Common myeloid progenitor, CD34-positive (primary cell): ENCODE measurements at regions not wholly inside any gene's neighbourhood (a gene's known extent, or its start where the extent isn't known, plus 50 kb on each side); places are given as distances from the start of the nearest gene placed in this dataset.
A peak's percentile ranks its signal among the peaks of the same experiment; 100 is the strongest.
"Not testable (repeated sequence)": the region's sequence is repeated elsewhere in the genome, so short reads cannot be mapped to it uniquely, and the experiment has no call there.

ENCODE experiments used
- CTCF ChIA-PET: fragments of 350-600 bp; sonication (Branson Sonifier 250); formaldehyde crosslinking; loops from one replicate; lab custom pipeline; 2021; ENCODE audit warnings: antibody characterized with exemption; lab: Charles Lee
- POLR2A ChIA-PET: fragments of 350-600 bp; sonication (Branson Sonifier 250); formaldehyde crosslinking; loops from one replicate; lab custom pipeline; 2021; ENCODE audit warnings: antibody characterized with exemption; lab: Charles Lee
- DNase-seq, 3 donors: peaks; one replicate each; pipeline versions ENCODE4 v3.0.0 to v3.0.0-alpha.2; 2013
- H3K27ac ChIP-seq, 2 experiments: 1 replicate in 1 of 2; 2 replicates in 1 of 2; pipeline ENCODE4 v1.7.0; 2013; ENCODE audit warnings: inconsistent platforms in 2 of 2, low read length in 2 of 2, mild to moderate bottlenecking in 2 of 2, low read depth in 1 of 2, moderate library complexity in 1 of 2; ENCODE audit not compliant: severe bottlenecking in 2 of 2, insufficient read depth in 1 of 2, poor library complexity in 1 of 2
- H3K27me3 ChIP-seq, 5 experiments: replicated peaks in 2 of 5; 1 replicate in 3 of 5; 2 replicates in 2 of 5; pipeline versions ENCODE4 v1.6.1 to v1.7.0; 2013; ENCODE audit warnings: low read length in 4 of 5, mild to moderate bottlenecking in 2 of 5, moderate library complexity in 2 of 5, inconsistent platforms in 1 of 5; ENCODE audit not compliant: insufficient read depth in 5 of 5, control insufficient read depth in 4 of 5
- H3K36me3 ChIP-seq, 4 experiments: 1 replicate in 2 of 4; 2 replicates in 2 of 4; pipeline versions ENCODE4 v1.6.1 to v1.7.0; 2013; ENCODE audit warnings: low read length in 3 of 4, control low read depth in 1 of 4, mild to moderate bottlenecking in 1 of 4; ENCODE audit not compliant: control insufficient read depth in 4 of 4, insufficient read depth in 4 of 4
- H3K4me1 ChIP-seq, 4 experiments: 1 replicate in 3 of 4; 2 replicates in 1 of 4; pipeline versions ENCODE4 v1.6.1 to v1.7.1; 2013; ENCODE audit warnings: low read length in 3 of 4, mild to moderate bottlenecking in 3 of 4, control low read depth in 1 of 4, inconsistent platforms in 1 of 4, moderate library complexity in 1 of 4; ENCODE audit not compliant: control insufficient read depth in 4 of 4, insufficient read depth in 4 of 4; ENCODE audit errors: control extremely low read depth in 1 of 4
- H3K4me3 ChIP-seq, 7 experiments: 1 replicate in 4 of 7; 2 replicates in 3 of 7; pipeline versions ENCODE4 v1.5.1 to v1.7.0; 2013; ENCODE audit warnings: mild to moderate bottlenecking in 7 of 7, low read length in 6 of 7, moderate library complexity in 6 of 7, inconsistent platforms in 2 of 7, low read depth in 2 of 7, control low read depth in 1 of 7; ENCODE audit not compliant: insufficient read depth in 4 of 7, control insufficient read depth in 1 of 7; ENCODE audit errors: extremely low read depth in 1 of 7
- H3K9me3 ChIP-seq, 5 experiments: 1 replicate in 4 of 5; 2 replicates in 1 of 5; pipeline versions ENCODE4 v1.6.1 to v1.7.1; 2013; ENCODE audit warnings: low read length in 4 of 5, mild to moderate bottlenecking in 2 of 5, inconsistent platforms in 1 of 5, low read depth in 1 of 5, moderate library complexity in 1 of 5; ENCODE audit not compliant: control insufficient read depth in 4 of 5, insufficient read depth in 2 of 5; ENCODE audit errors: control extremely low read depth in 1 of 5
- WGBS: methylation state at CpG from one replicate; pipeline ENCODE4 v1.1.5; 2013; ENCODE audit not compliant: insufficient coverage; 5-methylcytosine and 5-hydroxymethylcytosine counted together

DNA sequence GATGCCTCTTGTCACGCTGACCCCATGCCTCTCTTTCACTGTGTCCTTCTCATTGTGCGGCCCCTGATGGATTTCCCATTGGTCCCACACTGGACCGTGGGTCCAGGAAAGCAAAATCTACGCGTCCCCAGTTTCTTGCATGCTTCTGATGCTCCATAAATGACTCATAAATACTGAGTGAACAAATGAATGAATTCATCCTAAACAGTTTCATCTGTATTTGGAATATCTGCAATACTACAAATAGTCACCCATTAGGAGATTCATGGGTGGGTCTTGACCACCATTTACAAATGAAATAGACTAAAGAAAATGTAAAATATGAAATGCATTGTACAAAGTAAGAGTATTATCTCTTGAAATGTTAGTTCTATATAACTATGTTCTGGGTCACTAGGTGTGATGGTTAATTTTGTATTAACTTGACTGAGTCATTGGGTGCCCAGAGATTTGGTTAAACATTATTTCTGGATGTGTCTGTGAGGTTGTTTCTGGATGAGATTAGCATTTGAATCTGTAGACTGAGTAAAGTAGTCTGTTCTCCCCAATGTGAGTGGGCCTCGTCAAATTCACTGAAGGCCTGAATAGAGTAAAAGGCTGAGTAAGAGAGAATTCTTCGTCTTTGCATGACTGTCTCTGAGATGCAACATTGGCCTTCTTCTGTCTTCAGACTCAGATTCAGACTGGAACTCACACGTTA, 448.7 kb downstream of the PREX1 start:
- ChIA-PET CTCF (interaction anchor here (1.2 kb wide), 1 partner anchor 26 kb away, joined by 3 read pairs; no protein-coding TSS in a partner anchor), POLR2A (no interaction called here)
- no peaks in the 10 kb centered on the region for H3K36me3 ChIP-seq
- H3K4me1 ChIP-seq = peaks cover 0 to 5% (median under 1%) of the 10 kb centered on the region in 4 experiments
- no peaks in the 10 kb centered on the region for H3K9me3 ChIP-seq
- peaks cover 0 to 31% (median 9%) of the 10 kb centered on the region in 5 experiments for H3K27me3 ChIP-seq
- H3K27ac ChIP-seq = no peak overlapping the region
- no peak overlapping the region for H3K4me3 ChIP-seq
- 82% methylated on average over 7 of the region's 8 CpGs for WGBS
- no peak for DNase-seq

DNA sequence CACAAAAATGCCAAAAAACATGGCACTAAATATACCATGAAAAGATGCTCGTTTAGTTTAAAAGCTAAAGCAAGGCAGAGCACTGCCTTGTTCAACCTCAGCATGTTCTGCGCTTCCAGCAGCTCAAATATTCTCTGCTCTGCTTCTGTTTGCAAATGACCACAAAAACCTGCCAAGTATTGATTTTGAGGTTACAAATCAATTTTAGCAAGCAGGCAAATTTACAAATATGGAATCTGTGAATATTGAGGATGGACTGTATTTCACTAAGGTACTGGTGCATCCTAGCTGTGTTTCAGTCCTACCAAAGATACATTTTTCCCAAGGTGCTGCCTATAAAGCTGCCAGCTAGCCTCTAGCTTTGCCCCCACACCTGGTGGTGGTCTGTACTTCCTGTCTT, 449.9 kb downstream of the PREX1 start:
- H3K27me3 ChIP-seq = peaks cover 0 to 42% (median 8%) of the 10 kb centered on the region in 5 experiments
- CTCF ChIA-PET = no interaction called here
- POLR2A ChIA-PET = no interaction called here
- no peaks in the 10 kb centered on the region for H3K36me3 ChIP-seq
- H3K4me3 ChIP-seq = no peak overlapping the region
- DNase-seq = no peak
- no peak overlapping the region for H3K27ac ChIP-seq
- WGBS = 94% methylated on average over 2 of the region's 2 CpGs
- H3K4me1 ChIP-seq = peaks cover 0 to 8% (median 2%) of the 10 kb centered on the region in 4 experiments
- H3K9me3 ChIP-seq = no peaks in the 10 kb centered on the region

GRCh38 chr20:48375804-48376203, 452.0 kb downstream of the PREX1 start:
- H3K36me3 ChIP-seq = no peaks in the 10 kb centered on the region
- ChIA-PET CTCF (interaction anchor here (1.4 kb wide), 1 partner anchor 17 kb away, joined by 3 read pairs; no protein-coding TSS in a partner anchor), POLR2A (no interaction called here)
- H3K27ac ChIP-seq = no peak overlapping the region
- no peak overlapping the region for H3K4me3 ChIP-seq
- 98% methylated on average over 5 of the region's 8 CpGs for WGBS
- H3K4me1 ChIP-seq = peaks cover 0 to 8% (median 2%) of the 10 kb centered on the region in 4 experiments
- peaks cover 0 to 47% (median 4%) of the 10 kb centered on the region in 5 experiments for H3K27me3 ChIP-seq
- no peak for DNase-seq
- no peaks in the 10 kb centered on the region for H3K9me3 ChIP-seq

DNA sequence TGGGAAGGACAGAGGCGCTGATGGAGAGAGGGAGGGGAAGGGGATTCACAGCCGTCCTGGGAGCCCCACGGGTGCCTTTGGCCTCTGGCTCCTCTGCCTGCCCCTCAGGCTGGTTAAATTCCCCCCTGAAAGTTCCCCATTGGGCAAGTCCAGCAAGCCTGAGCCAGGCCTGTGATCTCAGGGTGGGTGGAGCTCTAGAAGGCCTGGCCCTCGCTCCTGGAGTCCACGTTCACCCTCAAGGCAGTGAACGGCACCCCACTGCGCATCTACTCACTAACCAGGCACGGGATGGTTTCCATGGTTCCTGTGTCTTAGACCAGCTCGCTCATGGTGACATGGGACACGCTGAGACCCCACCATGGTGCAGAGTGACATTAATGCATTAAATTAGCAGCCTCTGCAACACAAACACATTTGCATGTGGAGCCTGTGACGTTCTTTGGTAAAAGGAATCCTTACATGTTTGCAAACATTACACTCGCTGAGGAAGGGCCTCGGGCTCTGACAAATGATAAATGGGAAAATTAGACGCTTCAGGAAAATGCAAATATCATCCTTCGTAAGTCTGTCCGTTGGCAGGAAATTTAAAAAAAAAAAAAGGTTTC, 452.7 kb downstream of the PREX1 start:
- Histone ChIP-seq H3K27ac (no peak overlapping the region), H3K9me3 (no peaks in the 10 kb centered on the region), H3K36me3 (no peaks in the 10 kb centered on the region), H3K4me1 (peaks cover 0 to 8% (median 2%) of the 10 kb centered on the region in 4 experiments), H3K4me3 (no peak overlapping the region), H3K27me3 (peaks cover 0 to 47% (median 3%) of the 10 kb centered on the region in 5 experiments)
- ChIA-PET POLR2A (no interaction called here), CTCF (no interaction called here)
- no peak for DNase-seq
- 67% methylated on average over 13 of the region's 16 CpGs for WGBS

GRCh38 chr20:48374031-48374907, 453.5 kb downstream of the PREX1 start:
- H3K4me1 ChIP-seq, CTCF ChIA-PET, H3K27ac ChIP-seq, POLR2A ChIA-PET, H3K36me3 ChIP-seq, H3K9me3 ChIP-seq: not testable (repeated sequence)
- H3K4me3 ChIP-seq = peak overlapping the region in 1 of 7 experiments; percentile 12
- peaks cover 0 to 47% (median 3%) of the 10 kb centered on the region in 5 experiments for H3K27me3 ChIP-seq
- WGBS = 70% methylated on average over 9 of the region's 26 CpGs
- DNase-seq = peak in 2 of 3 donors; percentile 21 to 34

GRCh38 chr20:48373555-48373934, 454.3 kb downstream of the PREX1 start:
- 94% methylated on average over 19 of the region's 19 CpGs for WGBS
- POLR2A ChIA-PET = no interaction called here
- peaks cover 0 to 8% (median 2%) of the 10 kb centered on the region in 4 experiments for H3K4me1 ChIP-seq

More at GRCh38 chr20:48373555-48373934, 454.3 kb downstream of the PREX1 start:
- H3K36me3 ChIP-seq = no peaks in the 10 kb centered on the region
- CTCF ChIA-PET = no interaction called here
- no peak overlapping the region for H3K27ac ChIP-seq
- peaks cover 0 to 47% (median 3%) of the 10 kb centered on the region in 5 experiments for H3K27me3 ChIP-seq
- no peaks in the 10 kb centered on the region for H3K9me3 ChIP-seq
- no peak for DNase-seq
- H3K4me3 ChIP-seq = no peak overlapping the region
